Trophoblast cell (in vitro differentiated cells and primary cell): ENCODE measurements at regions not wholly inside any gene's neighbourhood (a gene's known extent, or its start where the extent isn't known, plus 50 kb on each side); places are given as distances from the start of the nearest gene placed in this dataset.

ENCODE experiments used
- DNase-seq, 2 donors: peaks; one replicate each; pipeline ENCODE4 v3.0.0-alpha.2; 2016
- H2AFZ ChIP-seq: 2 replicates; pipeline ENCODE4 v1.6.1; 2013; ENCODE audit warnings: low read length, moderate library complexity, mild to moderate bottlenecking; ENCODE audit not compliant: insufficient read depth, poor library complexity
- H2AK5ac ChIP-seq: 2 replicates; pipeline ENCODE4 v1.6.1; 2013; ENCODE audit warnings: mild to moderate bottlenecking, low read length
- H2BK120ac ChIP-seq: 2 replicates; pipeline ENCODE4 v1.6.1; 2013; ENCODE audit warnings: low read length, mild to moderate bottlenecking, moderate library complexity; ENCODE audit not compliant: insufficient read depth, poor library complexity
- H2BK12ac ChIP-seq: 2 replicates; pipeline ENCODE4 v1.6.1; 2013; ENCODE audit warnings: mild to moderate bottlenecking, low read length, moderate library complexity
- H2BK5ac ChIP-seq: 2 replicates; pipeline ENCODE4 v1.6.1; 2013; ENCODE audit warnings: low read length, low read depth, moderate library complexity, mild to moderate bottlenecking; ENCODE audit not compliant: poor library complexity
- H3K14ac ChIP-seq: 2 replicates; pipeline ENCODE4 v1.6.1; 2013; ENCODE audit warnings: mild to moderate bottlenecking, low read length
- H3K18ac ChIP-seq: 2 replicates; pipeline ENCODE4 v1.6.1; 2013; ENCODE audit warnings: mild to moderate bottlenecking, low read length
- H3K23ac ChIP-seq: 2 replicates; pipeline ENCODE4 v1.6.1; 2013; ENCODE audit warnings: low read length
- H3K27ac ChIP-seq: 2 replicates; pipeline ENCODE4 v1.5.1; 2013; ENCODE audit warnings: low read depth, mild to moderate bottlenecking, inconsistent platforms, low read length, moderate library complexity
- H3K27me3 ChIP-seq: 2 replicates; pipeline ENCODE4 v1.6.1; 2013; ENCODE audit warnings: inconsistent platforms, mild to moderate bottlenecking, low read length, moderate library complexity; ENCODE audit not compliant: insufficient read depth
- H3K36me3 ChIP-seq, 2 experiments: 1 replicate in 1 of 2; 2 replicates in 1 of 2; pipeline ENCODE4 v1.6.1; 2013; ENCODE audit warnings: low read length in 2 of 2, mild to moderate bottlenecking in 2 of 2, moderate library complexity in 1 of 2; ENCODE audit not compliant: insufficient read depth in 2 of 2, control insufficient read depth in 1 of 2
- H3K4ac ChIP-seq: 2 replicates; pipeline ENCODE4 v1.6.1; 2013; ENCODE audit warnings: low read depth, mild to moderate bottlenecking, low read length, moderate library complexity
- H3K4me1 ChIP-seq, 2 experiments: 1 replicate in 1 of 2; 2 replicates in 1 of 2; pipeline ENCODE4 v1.6.1; 2013; ENCODE audit warnings: low read length in 2 of 2, mild to moderate bottlenecking in 2 of 2, moderate library complexity in 1 of 2; ENCODE audit not compliant: insufficient read depth in 2 of 2, control insufficient read depth in 1 of 2
- H3K4me2 ChIP-seq: 2 replicates; pipeline ENCODE4 v1.6.1; 2013; ENCODE audit warnings: inconsistent platforms, mild to moderate bottlenecking, low read length, moderate library complexity
- H3K4me3 ChIP-seq: 2 replicates; pipeline ENCODE4 v1.5.1; 2013; ENCODE audit warnings: mild to moderate bottlenecking, low read depth, low read length, inconsistent platforms
- H3K79me1 ChIP-seq: one replicate; pipeline ENCODE4 v1.6.1; 2013; ENCODE audit warnings: low read length
- H3K79me2 ChIP-seq: 2 replicates; pipeline ENCODE4 v1.6.1; 2013; ENCODE audit warnings: low read length, mild to moderate bottlenecking; ENCODE audit not compliant: control insufficient read depth, insufficient read depth, poor library complexity
- H3K9ac ChIP-seq: 2 replicates; pipeline ENCODE4 v1.6.1; 2013; ENCODE audit warnings: mild to moderate bottlenecking, low read length
- H3K9me3 ChIP-seq: 2 replicates; pipeline ENCODE4 v1.6.1; 2013; ENCODE audit warnings: low read depth, mild to moderate bottlenecking, control low read depth, inconsistent platforms, low read length; ENCODE audit not compliant: insufficient read depth
- H4K12ac ChIP-seq: 2 replicates; pipeline ENCODE4 v1.6.1; 2013; ENCODE audit warnings: low read depth, mild to moderate bottlenecking, low read length, moderate library complexity
- H4K8ac ChIP-seq: 2 replicates; pipeline ENCODE4 v1.6.1; 2013; ENCODE audit warnings: low read depth, mild to moderate bottlenecking, low read length, moderate library complexity
- H4K91ac ChIP-seq: one replicate; pipeline ENCODE4 v1.6.1; 2013; ENCODE audit warnings: low read depth, mild to moderate bottlenecking, low read length, moderate library complexity
- WGBS: extraction: QIAGEN DNeasy Blood & Tissue Kit; methylation state at CpG from one replicate; pipeline ENCODE4 v1.1.7; 2013; ENCODE audit warnings: missing lambda C conversion rate; ENCODE audit not compliant: insufficient read length, insufficient coverage; ENCODE audit errors: extremely low coverage; 5-methylcytosine and 5-hydroxymethylcytosine counted together

GRCh38 chr10:64535131-64535867 is 1014.1 kb downstream of the REEP3 start:
- H3K14ac ChIP-seq, result no peak overlapping the region
- H3K18ac ChIP-seq, result no peak overlapping the region
- no peaks in the 10 kb centered on the region for H3K9me3 ChIP-seq
- no peaks in the 10 kb centered on the region for H3K4me1 ChIP-seq
- H4K91ac ChIP-seq, result no peak overlapping the region
- H3K4me3 ChIP-seq, result no peak overlapping the region
- no peaks in the 10 kb centered on the region for H3K36me3 ChIP-seq
- H3K79me1 ChIP-seq, result no peaks in the 10 kb centered on the region
- H3K27ac ChIP-seq, result no peak overlapping the region
- H4K12ac ChIP-seq, result no peak overlapping the region
- H2BK5ac ChIP-seq, result no peak overlapping the region
- no peaks in the 10 kb centered on the region for H3K27me3 ChIP-seq
- H3K23ac ChIP-seq, result no peak overlapping the region
- WGBS, result no CpG with 5 or more reads among the region's 9 CpGs
- no peak overlapping the region for H3K9ac ChIP-seq
- H3K4me2 ChIP-seq, result no peak overlapping the region
- H2BK12ac ChIP-seq, result no peak overlapping the region
- no peaks in the 10 kb centered on the region for H3K79me2 ChIP-seq
- no peak overlapping the region for H3K4ac ChIP-seq
- no peak overlapping the region for H2AFZ ChIP-seq
- H2AK5ac ChIP-seq, result no peak overlapping the region
- H2BK120ac ChIP-seq, result no peak overlapping the region
- no peak for DNase-seq
- H4K8ac ChIP-seq, result no peak overlapping the region

- Histone ChIP-seq H3K4me1 (no peaks in the 10 kb centered on the region), H2AFZ (no peak overlapping the region), H3K79me1 (no peaks in the 10 kb centered on the region), H3K27me3 (no peaks in the 10 kb centered on the region), H2BK12ac (no peak overlapping the region), H4K8ac (no peak overlapping the region), H3K14ac (no peak overlapping the region), H3K79me2 (no peaks in the 10 kb centered on the region), H2AK5ac (no peak overlapping the region), H3K36me3 (no peaks in the 10 kb centered on the region), H3K4me3 (no peak overlapping the region), H4K91ac (no peak overlapping the region), H3K4me2 (no peak overlapping the region), H3K9ac (no peak overlapping the region), H4K12ac (no peak overlapping the region), H3K23ac (no peak overlapping the region), H3K18ac (no peak overlapping the region), H3K4ac (no peak overlapping the region), H3K9me3 (no peaks in the 10 kb centered on the region), H2BK120ac (no peak overlapping the region), H2BK5ac (no peak overlapping the region), H3K27ac (no peak overlapping the region)
- DNase-seq, result no peak
Measured at GRCh38 chr10:64537112-64537511, 1015.9 kb downstream of the REEP3 start.

GRCh38 chr10:64537928-64538327 is 1016.7 kb downstream of the REEP3 start:
- no peak overlapping the region for H4K8ac ChIP-seq
- peak overlapping the region; percentile 52 for H3K9ac ChIP-seq
- H3K79me2 ChIP-seq, result no peaks in the 10 kb centered on the region
- no peak overlapping the region for H2BK5ac ChIP-seq
- no peak overlapping the region for H2BK12ac ChIP-seq
- H3K4me2 ChIP-seq, result no peak overlapping the region
- no peak overlapping the region for H4K91ac ChIP-seq
- no CpG with 5 or more reads among the region's 5 CpGs for WGBS
- H3K23ac ChIP-seq, result no peak overlapping the region
- no peaks in the 10 kb centered on the region for H3K36me3 ChIP-seq
- no peaks in the 10 kb centered on the region for H3K4me1 ChIP-seq
- no peaks in the 10 kb centered on the region for H3K79me1 ChIP-seq
- DNase-seq, result no peak
- no peaks in the 10 kb centered on the region for H3K9me3 ChIP-seq
- no peak overlapping the region for H3K14ac ChIP-seq
- no peak overlapping the region for H3K27ac ChIP-seq
- no peak overlapping the region for H2AK5ac ChIP-seq
- no peak overlapping the region for H3K4me3 ChIP-seq
- no peak overlapping the region for H2AFZ ChIP-seq
- H3K27me3 ChIP-seq, result no peaks in the 10 kb centered on the region
- H3K4ac ChIP-seq, result no peak overlapping the region
- no peak overlapping the region for H2BK120ac ChIP-seq
- H4K12ac ChIP-seq, result no peak overlapping the region
- H3K18ac ChIP-seq, result no peak overlapping the region

- no peaks in the 10 kb centered on the region for H3K9me3 ChIP-seq
- H3K4me1 ChIP-seq, result no peaks in the 10 kb centered on the region
- no peak overlapping the region for H2BK5ac ChIP-seq
- no peak overlapping the region for H3K9ac ChIP-seq
- H3K79me2 ChIP-seq, result no peaks in the 10 kb centered on the region
- H3K4me3 ChIP-seq, result no peak overlapping the region
- H4K12ac ChIP-seq, result no peak overlapping the region
- H3K79me1 ChIP-seq, result no peaks in the 10 kb centered on the region
- no peak overlapping the region for H2AK5ac ChIP-seq
- H3K4me2 ChIP-seq, result no peak overlapping the region
- WGBS, result no CpG with 5 or more reads among the region's 3 CpGs
- H3K14ac ChIP-seq, result no peak overlapping the region
- no peak overlapping the region for H3K18ac ChIP-seq
- H3K27me3 ChIP-seq, result no peaks in the 10 kb centered on the region
- H3K4ac ChIP-seq, result no peak overlapping the region
- no peak for DNase-seq
- no peak overlapping the region for H3K27ac ChIP-seq
- H4K91ac ChIP-seq, result no peak overlapping the region
- no peaks in the 10 kb centered on the region for H3K36me3 ChIP-seq
- no peak overlapping the region for H2BK120ac ChIP-seq
- H3K23ac ChIP-seq, result no peak overlapping the region
- no peak overlapping the region for H2BK12ac ChIP-seq
- H4K8ac ChIP-seq, result no peak overlapping the region
- no peak overlapping the region for H2AFZ ChIP-seq
Measured at GRCh38 chr10:64546073-64546472, 1024.9 kb downstream of the REEP3 start.
